NCI-H82 treated with DMSO at 0.1 percent for 48 hours (cell line): ENCODE measurements at regions not wholly inside any gene's neighbourhood (a gene's known extent, or its start where the extent isn't known, plus 50 kb on each side); places are given as distances from the start of the nearest gene placed in this dataset.
"Not testable (repeated sequence)": the region's sequence is repeated elsewhere in the genome, so short reads cannot be mapped to it uniquely, and the experiment has no call there.

Experiments used
- DNase-seq: peaks from one replicate; lab custom pipeline; 2025; ENCODE audit not compliant: unreplicated experiment; lab: John Stamatoyannopoulos, UW

DNA sequence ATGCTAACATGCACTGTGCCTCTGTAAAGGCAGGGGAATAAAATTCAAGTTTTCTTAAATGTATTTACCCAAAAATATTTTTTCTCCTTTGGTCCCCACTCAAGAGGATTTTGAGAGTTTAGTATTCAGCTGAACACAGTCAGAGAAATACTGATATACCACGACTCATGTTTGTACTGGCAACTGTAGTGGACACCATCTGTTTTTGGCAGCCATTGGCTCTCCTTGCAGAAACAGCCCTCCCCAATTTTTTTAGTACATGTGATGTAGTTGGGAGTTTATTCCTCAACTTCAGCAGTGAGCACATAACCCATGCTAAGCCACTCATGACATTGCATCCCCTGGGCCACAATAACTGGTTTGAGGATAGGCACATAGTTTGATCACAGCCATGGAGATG lies 154.8 kb upstream of the POU3F1 start:
- DNase-seq, result no peak

- DNase-seq, result no peak
Measured at GRCh38 chr1:38198621-38199020, 152.0 kb upstream of the POU3F1 start.

DNA sequence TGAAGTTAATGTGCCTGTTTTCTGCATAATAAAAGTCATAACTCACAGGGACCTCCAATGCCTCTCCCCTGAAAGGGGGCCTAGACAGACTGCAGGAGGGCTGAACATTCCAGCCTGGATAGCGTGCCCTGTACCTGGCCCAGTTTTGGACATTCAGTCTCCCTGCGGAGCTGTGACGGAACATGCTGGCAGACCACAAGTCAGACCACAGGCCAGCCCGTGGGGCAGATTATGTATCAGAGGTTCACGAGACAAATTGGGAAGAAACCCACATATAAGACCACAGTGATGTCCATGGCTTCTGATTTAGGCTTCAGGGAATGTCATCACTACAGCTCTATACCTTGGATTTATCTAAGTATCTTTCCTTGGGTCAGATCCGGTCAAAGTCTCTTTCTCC lies 151.5 kb upstream of the POU3F1 start:
- DNase-seq, result no peak

- DNase-seq, result no peak
Measured at GRCh38 chr1:38197312-38198061, 150.9 kb upstream of the POU3F1 start.

- peak; percentile 40 for DNase-seq
Measured at GRCh38 chr1:38194472-38194871, 147.9 kb upstream of the POU3F1 start.

- DNase-seq, result peak; percentile 87
Measured at GRCh38 chr1:38193040-38193439, 146.4 kb upstream of the POU3F1 start.

DNA sequence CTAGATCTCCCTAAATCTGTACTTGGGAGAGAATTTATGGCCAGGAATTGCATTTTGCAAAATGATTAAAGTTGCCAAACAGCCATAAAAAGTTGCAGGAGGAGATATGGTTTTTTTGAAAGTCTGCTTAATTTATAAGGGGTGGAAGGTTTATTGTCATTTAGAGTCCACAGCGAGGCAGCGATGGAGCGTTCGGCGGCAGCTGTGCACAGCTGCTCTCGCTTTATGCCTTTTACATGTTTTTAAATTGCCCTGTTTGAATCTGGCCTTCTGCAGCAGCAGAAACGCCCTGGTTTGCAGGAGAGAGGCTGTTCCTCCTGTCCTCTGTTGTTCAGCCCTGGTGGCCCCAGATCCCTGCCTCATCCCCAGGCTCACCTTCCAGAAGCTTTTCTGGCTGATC lies 144.9 kb upstream of the POU3F1 start:
- no peak for DNase-seq

GRCh38 chr1:38190983-38191382 lies 144.4 kb upstream of the POU3F1 start:
- DNase-seq, result no peak

DNA sequence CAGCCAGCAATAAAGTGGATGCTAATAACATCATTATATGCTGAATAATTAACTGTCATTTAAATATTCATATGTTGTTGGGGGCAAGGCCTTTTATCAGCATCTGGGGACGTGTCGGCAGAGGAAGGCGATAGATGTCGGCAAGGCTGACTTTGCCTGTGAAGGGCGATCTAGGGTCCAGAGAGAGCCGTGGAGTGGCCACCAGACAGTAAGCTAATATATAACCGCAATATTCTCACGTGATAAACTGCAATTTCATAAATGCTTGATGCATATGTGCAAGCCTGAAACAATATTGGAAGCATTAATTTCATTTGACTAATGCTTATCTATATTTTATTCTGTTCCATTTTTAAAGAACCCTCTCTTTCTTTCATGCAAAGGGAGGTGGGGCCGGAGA lies 141.0 kb upstream of the POU3F1 start:
- no peak for DNase-seq

GRCh38 chr1:38186566-38186965 lies 140.0 kb upstream of the POU3F1 start:
- no peak for DNase-seq

GRCh38 chr1:38185913-38186312 lies 139.3 kb upstream of the POU3F1 start:
- DNase-seq, result no peak

DNA sequence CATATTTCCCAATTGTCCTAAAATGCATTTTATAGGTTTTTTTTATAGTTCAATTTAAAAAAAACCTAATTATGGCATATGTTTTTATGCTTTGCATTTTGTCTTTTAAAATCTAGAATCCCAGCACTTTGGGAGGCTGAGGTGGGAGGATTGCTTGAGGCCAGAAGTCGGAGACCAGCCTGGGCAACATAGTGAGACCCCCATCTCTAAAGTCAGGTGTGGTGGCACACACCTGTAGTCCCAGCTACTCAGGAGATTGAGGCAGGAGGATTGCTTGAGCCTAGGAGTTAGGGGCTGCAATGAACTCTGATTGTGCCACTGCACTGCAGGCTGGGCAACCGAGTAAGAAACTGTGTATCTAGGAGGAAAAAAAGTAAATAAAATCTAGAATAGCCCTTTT lies 137.2 kb upstream of the POU3F1 start:
- no peak for DNase-seq

DNA sequence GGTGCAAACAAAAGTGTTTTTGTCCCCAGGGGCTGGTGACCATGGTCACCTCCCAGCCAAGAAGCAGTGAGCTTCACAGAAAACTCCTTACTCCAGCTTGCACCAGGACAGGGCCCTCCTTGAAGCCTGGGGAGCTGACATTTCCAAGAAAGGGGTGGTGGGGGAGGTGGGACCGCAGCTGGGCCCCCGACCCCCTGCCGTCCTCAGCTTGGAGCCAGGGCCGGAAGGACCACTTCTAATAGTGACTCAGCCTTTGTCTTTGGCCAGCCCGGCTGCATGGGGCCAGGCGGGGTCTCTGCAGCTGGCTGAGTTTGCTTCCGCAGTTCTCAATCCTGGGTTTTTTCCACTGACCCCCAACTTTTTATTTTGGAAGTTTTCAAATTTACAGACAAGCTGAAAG lies 136.5 kb upstream of the POU3F1 start:
- no peak for DNase-seq

DNA sequence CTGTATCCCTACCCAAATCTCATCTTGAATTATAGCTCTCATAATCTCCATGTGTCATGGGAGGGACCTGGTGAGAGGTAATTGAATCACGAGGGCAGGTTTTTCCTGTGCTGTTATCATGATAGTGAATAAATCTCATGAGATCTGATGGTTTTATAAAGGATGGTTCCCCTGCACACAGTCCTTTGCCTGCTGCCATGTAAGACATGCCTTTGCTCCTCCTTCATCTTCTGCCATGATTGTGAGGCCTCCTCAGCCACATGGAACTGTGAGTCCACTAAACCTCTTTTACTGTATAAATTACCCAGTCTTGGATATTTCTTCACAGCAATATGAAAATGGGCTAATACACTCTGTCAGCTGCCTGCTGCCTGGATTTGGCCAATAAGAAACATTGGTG lies 133.8 kb upstream of the POU3F1 start:
- not testable (repeated sequence) for DNase-seq

GRCh38 chr1:38179483-38179882 lies 132.9 kb upstream of the POU3F1 start:
- DNase-seq, result no peak

GRCh38 chr1:38178216-38178615 lies 131.6 kb upstream of the POU3F1 start:
- DNase-seq, result no peak

GRCh38 chr1:38175121-38175520 lies 128.5 kb upstream of the POU3F1 start:
- no peak for DNase-seq

GRCh38 chr1:38173848-38174247 lies 127.3 kb upstream of the POU3F1 start:
- DNase-seq, result no peak

- DNase-seq, result no peak
Measured at GRCh38 chr1:38173157-38173831, 126.7 kb upstream of the POU3F1 start.

DNA sequence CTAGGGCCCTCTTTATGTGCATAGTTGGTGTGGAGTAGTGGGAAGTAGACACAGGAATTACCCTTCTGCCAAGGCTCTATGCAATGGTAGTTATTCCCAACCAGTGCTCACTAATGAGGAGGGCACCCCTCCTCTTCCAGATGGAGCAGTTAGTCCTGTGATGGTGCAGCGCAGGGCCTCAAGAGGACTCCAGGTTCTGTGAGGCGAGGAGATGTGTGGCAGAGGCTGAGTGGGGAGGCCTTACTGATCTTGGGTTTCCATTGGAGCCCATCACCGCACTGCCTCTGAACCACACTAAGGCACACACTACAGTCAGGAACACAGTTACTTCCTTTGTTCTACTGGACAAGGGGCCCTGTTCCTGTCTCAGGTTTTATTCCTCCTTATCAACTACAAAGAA lies 122.5 kb upstream of the POU3F1 start:
- no peak for DNase-seq

- no peak for DNase-seq
Measured at GRCh38 chr1:38168365-38168764, 121.8 kb upstream of the POU3F1 start.

DNA sequence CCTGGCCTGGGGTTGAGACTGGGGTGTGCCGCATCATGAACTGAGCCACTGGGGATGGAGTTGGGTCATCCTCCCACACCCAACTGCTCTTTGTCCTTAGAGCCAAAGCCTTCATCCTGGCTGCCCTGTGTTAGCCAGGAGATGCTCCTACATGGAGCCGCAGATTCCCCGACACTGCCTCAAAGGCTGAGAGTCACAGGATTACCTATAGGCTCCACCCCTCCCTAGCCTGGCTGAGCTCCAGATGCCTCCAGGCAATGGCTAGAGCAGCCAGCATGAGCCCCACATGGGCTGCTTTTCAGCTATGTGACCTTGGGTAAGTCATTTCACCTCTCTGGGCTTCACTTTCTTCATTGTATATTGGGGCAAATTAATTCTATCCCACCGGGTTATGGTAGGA lies 119.9 kb upstream of the POU3F1 start:
- no peak for DNase-seq
